ENCODE measurements at regions not wholly inside any gene's neighbourhood (a gene's known extent, or its start where the extent isn't known, plus 50 kb on each side); places are given as distances from the start of the nearest gene placed in this dataset.

GRCh38 chr1:22330760-22331119 lies 120.9 kb upstream of the ZBTB40 start:
- DNase-seq (ENCODE audit: low spot score), result no peak
- H3K4me3 Mint-ChIP-seq (ENCODE audit: unreplicated experiment), result no peak overlapping the region
- H3K27ac Mint-ChIP-seq (ENCODE audit: unreplicated experiment), result no peak overlapping the region
- H3K36me3 Mint-ChIP-seq (ENCODE audit: low read depth, unreplicated experiment), result no peaks in the 10 kb centered on the region
- peaks cover 3% of the 10 kb centered on the region for H3K27me3 Mint-ChIP-seq (ENCODE audit: unreplicated experiment)
- no peak for TF ChIP-seq CTCF (IDR thresholded peaks at IDR 0.05; ENCODE audit: unreplicated experiment)
- H3K4me1 Mint-ChIP-seq (ENCODE audit: unreplicated experiment), result peaks cover 6% of the 10 kb centered on the region
- no peaks in the 10 kb centered on the region for H3K9me3 Mint-ChIP-seq (ENCODE audit: unreplicated experiment)

GRCh38 chr1:22331618-22332423 lies 119.8 kb upstream of the ZBTB40 start:
- Mint-ChIP-seq H3K4me3 (ENCODE audit: unreplicated experiment) (no peak overlapping the region), H3K4me1 (ENCODE audit: unreplicated experiment) (no peaks in the 10 kb centered on the region), H3K9me3 (ENCODE audit: unreplicated experiment) (no peaks in the 10 kb centered on the region), H3K27me3 (ENCODE audit: unreplicated experiment) (peaks cover 3% of the 10 kb centered on the region), H3K36me3 (ENCODE audit: low read depth, unreplicated experiment) (no peaks in the 10 kb centered on the region), H3K27ac (ENCODE audit: unreplicated experiment) (no peak overlapping the region)
- DNase-seq (ENCODE audit: low spot score), result no peak
- TF ChIP-seq CTCF (IDR thresholded peaks at IDR 0.05; ENCODE audit: unreplicated experiment), result no peak

- Mint-ChIP-seq H3K9me3 (ENCODE audit: unreplicated experiment) (no peaks in the 10 kb centered on the region), H3K27ac (ENCODE audit: unreplicated experiment) (no peak overlapping the region), H3K4me3 (ENCODE audit: unreplicated experiment) (no peak overlapping the region), H3K27me3 (ENCODE audit: unreplicated experiment) (peaks cover 3% of the 10 kb centered on the region), H3K36me3 (ENCODE audit: low read depth, unreplicated experiment) (no peaks in the 10 kb centered on the region), H3K4me1 (ENCODE audit: unreplicated experiment) (no peaks in the 10 kb centered on the region)
- no peak for DNase-seq (ENCODE audit: low spot score)
- no peak for TF ChIP-seq CTCF (IDR thresholded peaks at IDR 0.05; ENCODE audit: unreplicated experiment)
Measured at GRCh38 chr1:22332424-22332717, 119.3 kb upstream of the ZBTB40 start.

- Mint-ChIP-seq H3K27ac (ENCODE audit: unreplicated experiment) (no peak overlapping the region), H3K4me1 (ENCODE audit: unreplicated experiment) (no peaks in the 10 kb centered on the region), H3K27me3 (ENCODE audit: unreplicated experiment) (peaks cover 3% of the 10 kb centered on the region), H3K9me3 (ENCODE audit: unreplicated experiment) (no peaks in the 10 kb centered on the region), H3K4me3 (ENCODE audit: unreplicated experiment) (no peak overlapping the region), H3K36me3 (ENCODE audit: low read depth, unreplicated experiment) (no peaks in the 10 kb centered on the region)
- DNase-seq (ENCODE audit: low spot score), result no peak
- no peak for TF ChIP-seq CTCF (IDR thresholded peaks at IDR 0.05; ENCODE audit: unreplicated experiment)
Measured at GRCh38 chr1:22332795-22333499, 118.7 kb upstream of the ZBTB40 start.

- DNase-seq (ENCODE audit: low spot score), result no peak
- Mint-ChIP-seq H3K27ac (ENCODE audit: unreplicated experiment) (no peak overlapping the region), H3K36me3 (ENCODE audit: low read depth, unreplicated experiment) (no peaks in the 10 kb centered on the region), H3K4me3 (ENCODE audit: unreplicated experiment) (no peak overlapping the region), H3K9me3 (ENCODE audit: unreplicated experiment) (no peaks in the 10 kb centered on the region), H3K27me3 (ENCODE audit: unreplicated experiment) (peaks cover 3% of the 10 kb centered on the region), H3K4me1 (ENCODE audit: unreplicated experiment) (no peaks in the 10 kb centered on the region)
- TF ChIP-seq CTCF (IDR thresholded peaks at IDR 0.05; ENCODE audit: unreplicated experiment), result no peak
Measured at GRCh38 chr1:22333516-22334121, 118.0 kb upstream of the ZBTB40 start.

Measured in endothelial cell (in vitro differentiated cells).